ENCODE measurements at regions not wholly inside any gene's neighbourhood (a gene's known extent, or its start where the extent isn't known, plus 50 kb on each side); places are given as distances from the start of the nearest gene placed in this dataset.
A peak's percentile ranks its signal among the peaks of the same experiment; 100 is the strongest.

GRCh38 chr12:58301730-58302122 is 360.4 kb downstream of the ATP23 start:
- DNase-seq = no peak
- Histone ChIP-seq H3K4me1 (peaks cover 0 to 15% (median 7%) of the 10 kb centered on the region in 3 donors), H3K9me3 (peaks cover 0 to under 1% (median 0%) of the 10 kb centered on the region in 3 donors), H3K27ac (no peak overlapping the region), H3K36me3 (no peaks in the 10 kb centered on the region), H3K4me3 (no peak overlapping the region), H3K27me3 (no peaks in the 10 kb centered on the region)
- TF ChIP-seq CTCF (IDR thresholded peaks at IDR 0.05) = no peak
- TF ChIP-seq POLR2A (IDR thresholded peaks at IDR 0.05) = no peak
- 86 to 95% methylated on average over 4 of the region's 4 CpGs for WGBS, 2 donors
- intact Hi-C loops (cut with DNase I) = no loop called here

GRCh38 chr12:58302487-58303011 is 361.2 kb downstream of the ATP23 start:
- intact Hi-C loops (cut with DNase I) = no loop called here
- Histone ChIP-seq H3K27ac (no peak overlapping the region), H3K27me3 (no peaks in the 10 kb centered on the region), H3K4me1 (peaks cover 0 to 15% (median 7%) of the 10 kb centered on the region in 3 donors), H3K36me3 (no peaks in the 10 kb centered on the region), H3K9me3 (peaks cover 0 to 8% (median 0%) of the 10 kb centered on the region in 3 donors), H3K4me3 (no peak overlapping the region)
- TF ChIP-seq POLR2A (IDR thresholded peaks at IDR 0.05) (no peak), CTCF (IDR thresholded peaks at IDR 0.05) (no peak)
- WGBS, 2 donors = 33 to 43% methylated on average over 1 of the region's 1 CpG
- DNase-seq = no peak

GRCh38 chr12:58306266-58307000 is 365.1 kb downstream of the ATP23 start:
- TF ChIP-seq POLR2A (IDR thresholded peaks at IDR 0.05) (no peak), CTCF (IDR thresholded peaks at IDR 0.05) (no peak)
- 25% methylated on average over 1 of the region's 1 CpG for WGBS, 2 donors
- H3K27ac ChIP-seq = no peak overlapping the region
- no peak for DNase-seq
- peaks cover 0 to 11% (median 0%) of the 10 kb centered on the region in 3 donors for H3K9me3 ChIP-seq
- intact Hi-C loops (cut with DNase I) = no loop called here
- peaks cover 6 to 36% (median 19%) of the 10 kb centered on the region in 3 donors for H3K4me1 ChIP-seq
- H3K4me3 ChIP-seq = no peak overlapping the region
- H3K27me3 ChIP-seq = no peaks in the 10 kb centered on the region
- H3K36me3 ChIP-seq = no peaks in the 10 kb centered on the region

GRCh38 chr12:58309806-58310205 is 368.4 kb downstream of the ATP23 start:
- TF ChIP-seq CTCF (IDR thresholded peaks at IDR 0.05) (no peak), POLR2A (IDR thresholded peaks at IDR 0.05) (no peak)
- Histone ChIP-seq H3K4me1 (peaks cover 6 to 23% (median 12%) of the 10 kb centered on the region in 3 donors), H3K27ac (peak overlapping the region in 3 of 4 donors; percentile 5 to 62 (median 60)), H3K9me3 (peaks cover 0 to 11% (median 0%) of the 10 kb centered on the region in 3 donors), H3K36me3 (no peaks in the 10 kb centered on the region), H3K27me3 (no peaks in the 10 kb centered on the region), H3K4me3 (no peak overlapping the region)
- intact Hi-C loops (cut with DNase I) = no loop called here
- 43 to 48% methylated on average over 4 of the region's 4 CpGs for WGBS, 2 donors
- DNase-seq = no peak

- 77 to 81% methylated on average over 4 of the region's 4 CpGs for WGBS, 2 donors
- peak overlapping the region in 3 of 4 donors; percentile 5 to 62 (median 60) for H3K27ac ChIP-seq
These were observed 369.0 kb downstream of the ATP23 start for GRCh38 chr12:58310368-58310767.

More at GRCh38 chr12:58310368-58310767, 369.0 kb downstream of the ATP23 start:
- no peak for DNase-seq
- Histone ChIP-seq H3K4me1 (peaks cover 6 to 23% (median 12%) of the 10 kb centered on the region in 3 donors), H3K9me3 (peaks cover 0 to 11% (median 0%) of the 10 kb centered on the region in 3 donors), H3K36me3 (no peaks in the 10 kb centered on the region), H3K4me3 (no peak overlapping the region), H3K27me3 (no peaks in the 10 kb centered on the region)
- TF ChIP-seq CTCF (IDR thresholded peaks at IDR 0.05) (no peak), POLR2A (IDR thresholded peaks at IDR 0.05) (no peak)
- intact Hi-C loops (cut with DNase I) = no loop called here

Measured in esophagus squamous epithelium (tissue), 5 donors.